ENCODE measurements at regions not wholly inside any gene's neighbourhood (a gene's known extent, or its start where the extent isn't known, plus 50 kb on each side); places are given as distances from the start of the nearest gene placed in this dataset.
"Not testable (repeated sequence)": the region's sequence is repeated elsewhere in the genome, so short reads cannot be mapped to it uniquely, and the experiment has no call there.

GRCh38 chr5:176144508-176144907 lies 93.7 kb upstream of the SIMC1 start:
- DNase-seq, result no peak

GRCh38 chr5:176149948-176150347 lies 88.3 kb upstream of the SIMC1 start:
- not testable (repeated sequence) for DNase-seq

- no peak for DNase-seq
Observed at GRCh38 chr5:176151281-176151680, 86.9 kb upstream of the SIMC1 start.

GRCh38 chr5:176152191-176152929 lies 85.9 kb upstream of the SIMC1 start:
- DNase-seq, result no peak

- no peak for DNase-seq
Observed at GRCh38 chr5:176152930-176153311, 85.3 kb upstream of the SIMC1 start.

GRCh38 chr5:176153741-176154140 lies 84.5 kb upstream of the SIMC1 start:
- DNase-seq, result no peak

GRCh38 chr5:176154821-176155220 lies 83.4 kb upstream of the SIMC1 start:
- no peak for DNase-seq

- DNase-seq, result no peak
Observed at GRCh38 chr5:176155922-176156359, 82.3 kb upstream of the SIMC1 start.

- DNase-seq, result no peak
Observed at GRCh38 chr5:176157656-176158055, 80.6 kb upstream of the SIMC1 start.

- peak; percentile 11 for DNase-seq
Observed at GRCh38 chr5:176161431-176161830, 76.8 kb upstream of the SIMC1 start.

GRCh38 chr5:176162198-176162597 lies 76.0 kb upstream of the SIMC1 start:
- DNase-seq, result peak; percentile 5

GRCh38 chr5:176162888-176163287 lies 75.3 kb upstream of the SIMC1 start:
- DNase-seq, result no peak

GRCh38 chr5:176166427-176166826 lies 71.8 kb upstream of the SIMC1 start:
- no peak for DNase-seq

- DNase-seq, result no peak
Observed at GRCh38 chr5:176167800-176168199, 70.4 kb upstream of the SIMC1 start.

- DNase-seq, result no peak
Observed at GRCh38 chr5:176169393-176170063, 68.7 kb upstream of the SIMC1 start.

GRCh38 chr5:176170084-176170483 lies 68.1 kb upstream of the SIMC1 start:
- no peak for DNase-seq

GRCh38 chr5:176171171-176171760 lies 67.0 kb upstream of the SIMC1 start:
- DNase-seq, result peak; percentile 22

- DNase-seq, result no peak
Observed at GRCh38 chr5:176172246-176172645, 66.0 kb upstream of the SIMC1 start.

- DNase-seq, result no peak
Observed at GRCh38 chr5:176173647-176174046, 64.6 kb upstream of the SIMC1 start.

GRCh38 chr5:176174345-176175025 lies 63.7 kb upstream of the SIMC1 start:
- no peak for DNase-seq

- DNase-seq, result no peak
Observed at GRCh38 chr5:176175101-176175852, 62.9 kb upstream of the SIMC1 start.

GRCh38 chr5:176176231-176176630 lies 62.0 kb upstream of the SIMC1 start:
- DNase-seq, result no peak
